ENCODE measurements at regions not wholly inside any gene's neighbourhood (a gene's known extent, or its start where the extent isn't known, plus 50 kb on each side); places are given as distances from the start of the nearest gene placed in this dataset.

DNA sequence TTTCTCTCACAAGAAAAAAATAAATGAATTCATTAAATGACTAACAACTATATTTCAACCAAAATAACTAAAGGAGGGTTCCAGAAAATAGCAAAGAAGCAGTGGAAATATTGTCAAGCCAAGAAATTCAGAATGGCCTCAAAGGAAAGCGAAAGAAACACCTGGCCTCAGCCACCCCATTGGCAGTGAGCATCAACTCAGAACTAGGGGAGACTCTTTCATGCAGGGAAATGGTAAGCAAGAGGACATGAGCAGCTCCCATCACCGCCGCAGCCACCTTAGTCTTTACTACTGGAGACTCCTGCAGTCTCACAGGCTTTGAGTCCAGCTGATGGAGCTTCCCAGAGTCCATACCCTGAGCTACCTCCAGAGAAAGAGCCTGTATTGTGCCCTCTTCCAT lies 343.9 kb upstream of the GRAMD2B start:
- WGBS (ENCODE audit: low lambda C conversion rate) = 10% methylated on average over 3 of the region's 3 CpGs
- intact Hi-C loops (cut with micrococcal nuclease; ENCODE audit: unreplicated experiment) = no loop called here
- Histone ChIP-seq H2AFZ (ENCODE audit: low read length) (no peak overlapping the region), H3K4me2 (ENCODE audit: low read depth, low read length) (no peak overlapping the region), H3K4me3 (replicated peaks in 1 of 3; ENCODE audit: insufficient read depth in 1 of 3, low read depth in 2 of 3, low read length in 3 of 3) (no peak overlapping the region), H3K27me3 (ENCODE audit: control insufficient read depth in 1 of 2, insufficient read depth in 2 of 2, low read length in 2 of 2) (no peaks in the 10 kb centered on the region), H3K36me3 (replicated peaks in 1 of 2; ENCODE audit: control insufficient read depth in 1 of 2, insufficient read depth in 2 of 2, low read length in 2 of 2) (no peaks in the 10 kb centered on the region), H3K79me2 (ENCODE audit: insufficient read depth, low read length) (no peaks in the 10 kb centered on the region), H3K9me3 (ENCODE audit: low read length) (peaks cover 23% of the 10 kb centered on the region; the same call in 1 of the 2 replicates), H3K27ac (ENCODE audit: extremely low read length, insufficient read depth, low read length) (no peak overlapping the region), H3K4me1 (ENCODE audit: insufficient read depth, low read length) (no peaks in the 10 kb centered on the region), H3K9ac (ENCODE audit: insufficient read depth, low read depth, low read length) (no peak overlapping the region), H4K20me1 (ENCODE audit: insufficient read depth, low read length) (no peaks in the 10 kb centered on the region)
- TF ChIP-seq POLR2AphosphoS2 (IDR thresholded peaks at IDR 0.05; ENCODE audit: low read depth, low read length) = no peak
- TF ChIP-seq ISL2 (CRISPR knock-in tag; IDR thresholded peaks at IDR 0.05) = no peak
- no peak for TF ChIP-seq TMF1 (CRISPR knock-in tag; IDR thresholded peaks at IDR 0.05; ENCODE audit: low read depth)
- TF ChIP-seq ZFP1 (CRISPR knock-in tag; IDR thresholded peaks at IDR 0.05) = no peak
- no peak for TF ChIP-seq ZBTB42 (CRISPR knock-in tag; IDR thresholded peaks at IDR 0.05)
- TF ChIP-seq ZNF777 (CRISPR knock-in tag; IDR thresholded peaks at IDR 0.05) = no peak
- TF ChIP-seq SKI (IDR thresholded peaks at IDR 0.05; ENCODE audit: partially characterized antibody) = no peak
- TF ChIP-seq HNRNPL (IDR thresholded peaks at IDR 0.05; ENCODE audit: low read depth, low read length) = no peak
- TF ChIP-seq, protein P1, sequence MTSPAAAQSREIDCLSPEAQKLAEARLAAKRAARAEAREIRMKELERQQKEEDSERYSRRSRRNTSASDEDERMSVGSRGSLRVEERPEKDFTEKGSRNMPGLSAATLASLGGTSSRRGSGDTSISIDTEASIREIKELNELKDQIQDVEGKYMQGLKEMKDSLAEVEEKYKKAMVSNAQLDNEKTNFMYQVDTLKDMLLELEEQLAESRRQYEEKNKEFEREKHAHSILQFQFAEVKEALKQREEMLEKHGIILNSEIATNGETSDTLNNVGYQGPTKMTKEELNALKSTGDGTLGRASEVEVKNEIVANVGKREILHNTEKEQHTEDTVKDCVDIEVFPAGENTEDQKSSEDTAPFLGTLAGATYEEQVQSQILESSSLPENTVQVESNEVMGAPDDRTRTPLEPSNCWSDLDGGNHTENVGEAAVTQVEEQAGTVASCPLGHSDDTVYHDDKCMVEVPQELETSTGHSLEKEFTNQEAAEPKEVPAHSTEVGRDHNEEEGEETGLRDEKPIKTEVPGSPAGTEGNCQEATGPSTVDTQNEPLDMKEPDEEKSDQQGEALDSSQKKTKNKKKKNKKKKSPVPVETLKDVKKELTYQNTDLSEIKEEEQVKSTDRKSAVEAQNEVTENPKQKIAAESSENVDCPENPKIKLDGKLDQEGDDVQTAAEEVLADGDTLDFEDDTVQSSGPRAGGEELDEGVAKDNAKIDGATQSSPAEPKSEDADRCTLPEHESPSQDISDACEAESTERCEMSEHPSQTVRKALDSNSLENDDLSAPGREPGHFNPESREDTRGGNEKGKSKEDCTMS (CRISPR knock-in tag; conservative IDR thresholded peaks at IDR 0.05) = no peak
- TF ChIP-seq, protein P2, sequence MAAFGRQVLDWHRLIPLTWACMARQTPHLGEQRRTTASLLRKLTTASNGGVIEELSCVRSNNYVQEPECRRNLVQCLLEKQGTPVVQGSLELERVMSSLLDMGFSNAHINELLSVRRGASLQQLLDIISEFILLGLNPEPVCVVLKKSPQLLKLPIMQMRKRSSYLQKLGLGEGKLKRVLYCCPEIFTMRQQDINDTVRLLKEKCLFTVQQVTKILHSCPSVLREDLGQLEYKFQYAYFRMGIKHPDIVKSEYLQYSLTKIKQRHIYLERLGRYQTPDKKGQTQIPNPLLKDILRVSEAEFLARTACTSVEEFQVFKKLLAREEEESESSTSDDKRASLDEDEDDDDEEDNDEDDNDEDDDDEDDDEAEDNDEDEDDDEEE (CRISPR knock-in tag; IDR thresholded peaks at IDR 0.05) = no peak
- no peak for TF ChIP-seq MED8 (CRISPR knock-in tag; IDR thresholded peaks at IDR 0.05; ENCODE audit: insufficient replicate concordance)
- TF ChIP-seq ZNF251 (CRISPR knock-in tag; IDR thresholded peaks at IDR 0.05) = no peak
- no peak for TF ChIP-seq ZNF644 (CRISPR knock-in tag; IDR thresholded peaks at IDR 0.05; ENCODE audit: low read depth)
- no peak for FAIRE-seq
- DNase-seq (ENCODE audit: low spot score) = no peak
- ChIA-PET POLR2A (no interaction called here), CTCF (ENCODE audit: low intra/inter-chr PET ratio, low total read pairs) (no interaction called here)
- BruUV-seq (replicated peaks) = no TSS peak
- in situ Hi-C loops (cut with HindIII; ENCODE audit: extremely low pct_ligation_motif_present, low pct_unique_long_range_greater_than_20kb) = no loop called here
- ATAC-seq = no peak

Measured in HepG2 (cell line).